ENCODE measurements at regions not wholly inside any gene's neighbourhood (a gene's known extent, or its start where the extent isn't known, plus 50 kb on each side); places are given as distances from the start of the nearest gene placed in this dataset.
A peak's percentile ranks its signal among the peaks of the same experiment; 100 is the strongest.

GRCh38 chr2:215772634-215773563 lies 240.5 kb downstream of the MREG start:
- Mint-ChIP-seq H3K4me3 (no peak overlapping the region), H3K27me3 (ENCODE audit: low read depth) (peaks cover 6% of the 10 kb centered on the region), H3K36me3 (no peaks in the 10 kb centered on the region), H3K9me3 (peaks cover 7% of the 10 kb centered on the region; the same call in 1 of the 2 replicates), H3K4me1 (peaks cover 26% of the 10 kb centered on the region), H3K27ac (no peak overlapping the region)
- DNase-seq (ENCODE audit: low spot score) = no peak
- TF ChIP-seq EMX1 (CRISPR knock-in tag; IDR thresholded peaks at IDR 0.05) (no peak), ATF2 (CRISPR knock-in tag; IDR thresholded peaks at IDR 0.05; ENCODE audit: borderline replicate concordance, low read depth) (no peak), JUN (CRISPR knock-in tag; IDR thresholded peaks at IDR 0.05) (no peak), ZNF121 (CRISPR knock-in tag; IDR thresholded peaks at IDR 0.05) (no peak), ZNF425 (CRISPR knock-in tag; conservative IDR thresholded peaks at IDR 0.05) (no peak), ARID4B (CRISPR knock-in tag; IDR thresholded peaks at IDR 0.05; ENCODE audit: borderline replicate concordance) (no peak), ZNF232 (CRISPR knock-in tag; IDR thresholded peaks at IDR 0.05) (no peak), MYBL2 (CRISPR knock-in tag; IDR thresholded peaks at IDR 0.05) (no peak), ZNF396 (CRISPR knock-in tag; IDR thresholded peaks at IDR 0.05; ENCODE audit: borderline replicate concordance) (no peak), E2F5 (CRISPR knock-in tag; IDR thresholded peaks at IDR 0.05) (no peak), ZNF423 (CRISPR knock-in tag; IDR thresholded peaks at IDR 0.05) (no peak)
- ATAC-seq = no peak
- CTCF ChIA-PET = interaction anchor here (1.2 kb wide), 1 partner anchor 55 kb away, joined by 3 read pairs; no protein-coding TSS in a partner anchor
- POLR2A ChIA-PET = no interaction called here

GRCh38 chr2:215772003-215772402 lies 241.3 kb downstream of the MREG start:
- peaks cover 12% of the 10 kb centered on the region; the same call in 1 of the 2 replicates for H3K9me3 Mint-ChIP-seq
- no peak overlapping the region for H3K27ac Mint-ChIP-seq
- H3K27me3 Mint-ChIP-seq (ENCODE audit: low read depth) = peaks cover 6% of the 10 kb centered on the region
- H3K36me3 Mint-ChIP-seq = no peaks in the 10 kb centered on the region
- CTCF ChIA-PET = interaction anchor here (1.2 kb wide), 1 partner anchor 56 kb away, joined by 3 read pairs; no protein-coding TSS in a partner anchor
- POLR2A ChIA-PET = no interaction called here
- DNase-seq (ENCODE audit: low spot score) (no peak), ATAC-seq (peak; percentile 59)
- H3K4me1 Mint-ChIP-seq = peaks cover 26% of the 10 kb centered on the region
- H3K4me3 Mint-ChIP-seq = no peak overlapping the region
- TF ChIP-seq ZSCAN18 (CRISPR knock-in tag; IDR thresholded peaks at IDR 0.05) (no peak), PREB (CRISPR knock-in tag; IDR thresholded peaks at IDR 0.05; ENCODE audit: borderline replicate concordance) (no peak), GTF2I (CRISPR knock-in tag; conservative IDR thresholded peaks at IDR 0.05) (no peak), FOXP1 (CRISPR knock-in tag; IDR thresholded peaks at IDR 0.05; ENCODE audit: borderline replicate concordance) (no peak), TP53 (CRISPR knock-in tag; IDR thresholded peaks at IDR 0.05) (no peak), SP1 (CRISPR knock-in tag; conservative IDR thresholded peaks at IDR 0.05) (no peak), ZNF219 (CRISPR knock-in tag; IDR thresholded peaks at IDR 0.05; ENCODE audit: borderline replicate concordance) (no peak), GABPB1 (CRISPR knock-in tag; IDR thresholded peaks at IDR 0.05) (no peak), ELF4 (CRISPR knock-in tag; IDR thresholded peaks at IDR 0.05; ENCODE audit: low read depth) (no peak)
